Fibroblast of lung (primary cell): ENCODE measurements at regions not wholly inside any gene's neighbourhood (a gene's known extent, or its start where the extent isn't known, plus 50 kb on each side); places are given as distances from the start of the nearest gene placed in this dataset.

Source experiments
- CTCF ChIP-seq, 2 donors: IDR thresholded peaks in 1 of 2; conservative IDR thresholded peaks in 1 of 2; 1 replicate in 1 of 2; 2 replicates in 1 of 2; pipeline ENCODE4 v1.5.1; 2011 to 2012; ENCODE audit warnings: low read length in 2 of 2, control low read depth in 1 of 2, inconsistent platforms in 1 of 2, low read depth in 1 of 2, mild to moderate bottlenecking in 1 of 2
- EZH2 ChIP-seq: IDR thresholded peaks from 2 replicates; pipeline ENCODE4 v1.5.1; 2012; ENCODE audit warnings: low read length, control low read depth, mild to moderate bottlenecking; ENCODE audit errors: missing control alignments

GRCh38 chr3:148389916-148390315 lies 307.8 kb upstream of the AGTR1 start:
- no peak for TF ChIP-seq CTCF (conservative IDR thresholded peaks at IDR 0.05 in 1 of 2, IDR thresholded peaks at IDR 0.05 in 1 of 2; ENCODE audit: low read depth in 1 of 2, low read length in 2 of 2)
- TF ChIP-seq EZH2: no peak
